Heart left ventricle (tissue), 13 donors: ENCODE measurements at regions not wholly inside any gene's neighbourhood (a gene's known extent, or its start where the extent isn't known, plus 50 kb on each side); places are given as distances from the start of the nearest gene placed in this dataset.

Source experiments
- POLR2A ChIP-seq, 2 donors: fragments of 450-650 bp; IDR thresholded peaks; one replicate each; pipeline ENCODE4 v1.6.1; 2017; ENCODE audit warnings: antibody characterized with exemption in 2 of 2, mild to moderate bottlenecking in 2 of 2, moderate library complexity in 2 of 2
- TF ChIP-seq, protein P1 (sequence below), 12 donors: fragments of 200-600 bp; sonication (generic) in 4 of 12; IDR thresholded peaks; one replicate each; pipeline versions ENCODE4 v1.5.0 to v1.8.0; 2018 to 2022; ENCODE audit warnings: antibody characterized with exemption in 12 of 12, mild to moderate bottlenecking in 5 of 12
- donor health status: ischemic (EF 13 %, LVEDD 7.1; RV severe dilation, severe dysfunction).
- donor health status: DM: no; HTN: yes; CAD: no.
- donor health status: DM: no; HTN: no; CAD: no.
- donor health status: ischemic (EF 25% LVEDD 6.9; RV normal size, moderate dysfunction).
- donor health status: ischemic (EF 25% LVEDD 5.7; RV mildly dilated, moderate dysfunction).
- donor health status: ischemic (EF 35%, LVEDD 5.7; RV mildly dilated, moderate dysfunction).
- donor health status: nonischemic (EF 11% LVEDD 7.7; RV severe dilation, severe dysfunction).
- donor health status: DM: yes; HTN: yes; CAD: no.
- donor health status: PGD.
- donor health status: ischemic (EF 29% LVEDD 5.4; RV normal size, mild dysfunction).
- donor health status: nonischemic (EF 23%, LVEDD 6.1; RV moderate dilation, normal function).

DNA sequence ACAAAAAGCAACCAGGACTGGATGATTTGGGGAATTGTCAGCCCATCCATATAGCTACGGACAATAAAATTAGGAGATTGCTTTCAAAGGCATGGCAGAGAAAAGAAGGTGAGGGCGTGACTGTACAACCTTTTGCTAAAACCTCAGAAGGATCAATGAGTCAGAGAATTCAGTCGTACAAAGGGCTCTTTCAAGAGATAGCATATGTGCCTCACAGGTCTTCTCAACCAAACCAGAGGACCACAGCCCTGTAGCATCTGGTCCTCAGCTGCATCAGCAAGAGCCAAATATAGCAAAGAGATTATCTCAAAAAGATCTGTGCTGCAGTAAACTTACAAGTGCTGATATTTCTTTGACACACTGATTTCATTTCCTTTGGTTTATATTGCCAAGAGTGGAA, 149.9 kb upstream of the RAB6C start:
- TF ChIP-seq, protein P1, sequence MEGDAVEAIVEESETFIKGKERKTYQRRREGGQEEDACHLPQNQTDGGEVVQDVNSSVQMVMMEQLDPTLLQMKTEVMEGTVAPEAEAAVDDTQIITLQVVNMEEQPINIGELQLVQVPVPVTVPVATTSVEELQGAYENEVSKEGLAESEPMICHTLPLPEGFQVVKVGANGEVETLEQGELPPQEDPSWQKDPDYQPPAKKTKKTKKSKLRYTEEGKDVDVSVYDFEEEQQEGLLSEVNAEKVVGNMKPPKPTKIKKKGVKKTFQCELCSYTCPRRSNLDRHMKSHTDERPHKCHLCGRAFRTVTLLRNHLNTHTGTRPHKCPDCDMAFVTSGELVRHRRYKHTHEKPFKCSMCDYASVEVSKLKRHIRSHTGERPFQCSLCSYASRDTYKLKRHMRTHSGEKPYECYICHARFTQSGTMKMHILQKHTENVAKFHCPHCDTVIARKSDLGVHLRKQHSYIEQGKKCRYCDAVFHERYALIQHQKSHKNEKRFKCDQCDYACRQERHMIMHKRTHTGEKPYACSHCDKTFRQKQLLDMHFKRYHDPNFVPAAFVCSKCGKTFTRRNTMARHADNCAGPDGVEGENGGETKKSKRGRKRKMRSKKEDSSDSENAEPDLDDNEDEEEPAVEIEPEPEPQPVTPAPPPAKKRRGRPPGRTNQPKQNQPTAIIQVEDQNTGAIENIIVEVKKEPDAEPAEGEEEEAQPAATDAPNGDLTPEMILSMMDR (IDR thresholded peaks at IDR 0.05): no peak
- TF ChIP-seq POLR2A (IDR thresholded peaks at IDR 0.05): no peak
